Ishikawa (cell line): ENCODE measurements at regions not wholly inside any gene's neighbourhood (a gene's known extent, or its start where the extent isn't known, plus 50 kb on each side); places are given as distances from the start of the nearest gene placed in this dataset.

Experiments used
- CEBPB ChIP-seq: IDR thresholded peaks from 2 replicates; pipeline ENCODE4 v1.6.1; 2012
- CREB1 ChIP-seq: IDR thresholded peaks from 2 replicates; pipeline ENCODE4 v1.6.1; 2012; ENCODE audit warnings: low read depth
- EGR1 ChIP-seq: IDR thresholded peaks from 2 replicates; pipeline ENCODE4 v1.6.1; 2012
- EP300 ChIP-seq: IDR thresholded peaks from 2 replicates; pipeline ENCODE4 v1.6.1; 2012; ENCODE audit warnings: borderline replicate concordance
- FOXM1 ChIP-seq: IDR thresholded peaks from 2 replicates; pipeline ENCODE4 v1.6.1; 2012; ENCODE audit warnings: low read depth, borderline replicate concordance
- NFIC ChIP-seq: IDR thresholded peaks from 2 replicates; pipeline ENCODE4 v1.6.1; 2012
- RAD21 ChIP-seq: IDR thresholded peaks from 2 replicates; pipeline ENCODE4 v1.6.1; 2012; ENCODE audit warnings: low read depth
- TAF1 ChIP-seq: IDR thresholded peaks from 2 replicates; pipeline ENCODE4 v1.6.1; 2012; ENCODE audit warnings: low read depth, mild to moderate bottlenecking
- TCF12 ChIP-seq: IDR thresholded peaks from 2 replicates; pipeline ENCODE4 v1.6.1; 2012; ENCODE audit warnings: low read depth
- TEAD4 ChIP-seq: IDR thresholded peaks from 2 replicates; pipeline ENCODE4 v1.6.1; 2012
- YY1 ChIP-seq: IDR thresholded peaks from 2 replicates; pipeline ENCODE4 v1.6.1; 2012; ENCODE audit warnings: low read depth
- ZBTB7A ChIP-seq: IDR thresholded peaks from 2 replicates; pipeline ENCODE4 v1.6.1; 2012; ENCODE audit warnings: low read depth
- TF ChIP-seq, protein P1 (sequence below): IDR thresholded peaks from 2 replicates; pipeline ENCODE4 v1.6.1; 2012; ENCODE audit warnings: low read depth, mild to moderate bottlenecking
- TF ChIP-seq, protein P2 (sequence below): IDR thresholded peaks from 2 replicates; pipeline ENCODE4 v1.6.1; 2012
- TF ChIP-seq, protein P3 (sequence below): IDR thresholded peaks from 2 replicates; pipeline ENCODE4 v1.6.1; 2012

DNA sequence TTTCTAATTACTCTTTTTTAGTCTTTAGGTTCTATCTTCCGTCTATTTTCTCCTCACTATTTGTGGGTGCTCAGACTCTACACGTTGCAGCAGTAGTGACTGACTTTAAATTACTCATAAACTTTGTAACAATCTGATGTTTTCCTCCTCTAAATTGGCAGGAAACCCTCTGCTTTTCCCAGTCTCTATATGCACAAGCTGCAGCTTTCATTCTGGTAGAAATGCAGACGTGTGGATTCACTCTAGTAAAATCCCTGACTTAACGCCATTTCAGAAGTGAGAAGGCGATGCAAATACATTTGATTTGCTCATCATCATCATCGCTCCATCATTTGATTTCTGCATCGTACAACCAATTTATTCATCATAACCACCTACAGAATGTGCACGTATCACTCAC, 561.0 kb upstream of the ZFHX3 start:
- TF ChIP-seq TAF1 = no peak
- TF ChIP-seq, protein P1, sequence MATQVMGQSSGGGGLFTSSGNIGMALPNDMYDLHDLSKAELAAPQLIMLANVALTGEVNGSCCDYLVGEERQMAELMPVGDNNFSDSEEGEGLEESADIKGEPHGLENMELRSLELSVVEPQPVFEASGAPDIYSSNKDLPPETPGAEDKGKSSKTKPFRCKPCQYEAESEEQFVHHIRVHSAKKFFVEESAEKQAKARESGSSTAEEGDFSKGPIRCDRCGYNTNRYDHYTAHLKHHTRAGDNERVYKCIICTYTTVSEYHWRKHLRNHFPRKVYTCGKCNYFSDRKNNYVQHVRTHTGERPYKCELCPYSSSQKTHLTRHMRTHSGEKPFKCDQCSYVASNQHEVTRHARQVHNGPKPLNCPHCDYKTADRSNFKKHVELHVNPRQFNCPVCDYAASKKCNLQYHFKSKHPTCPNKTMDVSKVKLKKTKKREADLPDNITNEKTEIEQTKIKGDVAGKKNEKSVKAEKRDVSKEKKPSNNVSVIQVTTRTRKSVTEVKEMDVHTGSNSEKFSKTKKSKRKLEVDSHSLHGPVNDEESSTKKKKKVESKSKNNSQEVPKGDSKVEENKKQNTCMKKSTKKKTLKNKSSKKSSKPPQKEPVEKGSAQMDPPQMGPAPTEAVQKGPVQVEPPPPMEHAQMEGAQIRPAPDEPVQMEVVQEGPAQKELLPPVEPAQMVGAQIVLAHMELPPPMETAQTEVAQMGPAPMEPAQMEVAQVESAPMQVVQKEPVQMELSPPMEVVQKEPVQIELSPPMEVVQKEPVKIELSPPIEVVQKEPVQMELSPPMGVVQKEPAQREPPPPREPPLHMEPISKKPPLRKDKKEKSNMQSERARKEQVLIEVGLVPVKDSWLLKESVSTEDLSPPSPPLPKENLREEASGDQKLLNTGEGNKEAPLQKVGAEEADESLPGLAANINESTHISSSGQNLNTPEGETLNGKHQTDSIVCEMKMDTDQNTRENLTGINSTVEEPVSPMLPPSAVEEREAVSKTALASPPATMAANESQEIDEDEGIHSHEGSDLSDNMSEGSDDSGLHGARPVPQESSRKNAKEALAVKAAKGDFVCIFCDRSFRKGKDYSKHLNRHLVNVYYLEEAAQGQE = no peak
- no peak for TF ChIP-seq NFIC
- no peak for TF ChIP-seq YY1
- no peak for TF ChIP-seq EGR1
- no peak for TF ChIP-seq ZBTB7A
- TF ChIP-seq CEBPB = no peak
- no peak for TF ChIP-seq CREB1
- TF ChIP-seq, protein P2, sequence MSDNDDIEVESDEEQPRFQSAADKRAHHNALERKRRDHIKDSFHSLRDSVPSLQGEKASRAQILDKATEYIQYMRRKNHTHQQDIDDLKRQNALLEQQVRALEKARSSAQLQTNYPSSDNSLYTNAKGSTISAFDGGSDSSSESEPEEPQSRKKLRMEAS = no peak
- TF ChIP-seq FOXM1 = no peak
- no peak for TF ChIP-seq TCF12
- no peak for TF ChIP-seq TEAD4
- TF ChIP-seq, protein P3, sequence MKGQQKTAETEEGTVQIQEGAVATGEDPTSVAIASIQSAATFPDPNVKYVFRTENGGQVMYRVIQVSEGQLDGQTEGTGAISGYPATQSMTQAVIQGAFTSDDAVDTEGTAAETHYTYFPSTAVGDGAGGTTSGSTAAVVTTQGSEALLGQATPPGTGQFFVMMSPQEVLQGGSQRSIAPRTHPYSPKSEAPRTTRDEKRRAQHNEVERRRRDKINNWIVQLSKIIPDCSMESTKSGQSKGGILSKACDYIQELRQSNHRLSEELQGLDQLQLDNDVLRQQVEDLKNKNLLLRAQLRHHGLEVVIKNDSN = no peak
- no peak for TF ChIP-seq EP300
- no peak for TF ChIP-seq RAD21

DNA sequence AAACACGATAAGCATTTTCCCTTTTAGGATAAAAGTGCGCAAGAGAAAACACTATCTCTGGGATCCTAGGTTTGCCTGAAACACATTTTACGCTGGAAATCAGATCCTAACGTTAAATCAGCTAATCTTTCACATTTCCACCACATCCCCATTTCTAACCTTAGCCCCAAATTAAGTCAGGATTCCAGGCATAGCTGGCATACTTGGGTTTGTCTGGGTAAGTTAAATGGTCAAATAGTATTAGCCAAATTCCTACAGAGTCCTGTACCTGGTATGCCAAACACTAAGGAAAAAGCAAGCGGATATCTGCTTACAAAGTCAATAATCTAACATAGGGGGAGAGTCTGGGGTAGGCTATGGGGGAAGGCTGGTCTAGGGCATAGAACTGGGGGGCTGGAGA, 557.4 kb upstream of the ZFHX3 start:
- TF ChIP-seq YY1 (no peak), CREB1 (no peak), TEAD4 (no peak), CEBPB (no peak), EP300 (no peak)

DNA sequence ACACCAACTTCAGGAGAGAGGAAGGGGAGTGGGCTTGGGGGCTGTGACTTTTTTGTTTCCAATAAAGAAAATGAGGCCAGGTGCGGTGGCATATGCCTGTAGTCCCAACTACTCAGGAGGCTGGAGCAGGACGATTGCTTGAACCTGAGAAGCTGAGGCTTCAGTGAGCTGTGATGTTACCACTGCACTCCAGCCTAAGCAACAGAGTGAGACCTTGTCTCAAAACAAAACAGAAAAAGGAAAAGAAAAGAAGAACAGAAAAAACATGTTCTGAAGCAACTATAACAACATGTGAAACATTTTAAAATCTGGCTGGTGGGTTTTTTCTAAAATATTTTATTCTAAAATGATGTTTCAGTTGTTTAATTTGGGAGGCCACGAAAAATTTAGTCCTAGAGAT, 554.0 kb upstream of the ZFHX3 start:
- TF ChIP-seq, protein P3 = no peak
- TF ChIP-seq NFIC (no peak), YY1 (no peak), EGR1 (no peak), TAF1 (no peak), TEAD4 (no peak), RAD21 (no peak), EP300 (no peak), CEBPB (no peak), FOXM1 (no peak), CREB1 (no peak), ZBTB7A (no peak), TCF12 (no peak)
- TF ChIP-seq, protein P2 = no peak
- TF ChIP-seq, protein P1 = no peak

DNA sequence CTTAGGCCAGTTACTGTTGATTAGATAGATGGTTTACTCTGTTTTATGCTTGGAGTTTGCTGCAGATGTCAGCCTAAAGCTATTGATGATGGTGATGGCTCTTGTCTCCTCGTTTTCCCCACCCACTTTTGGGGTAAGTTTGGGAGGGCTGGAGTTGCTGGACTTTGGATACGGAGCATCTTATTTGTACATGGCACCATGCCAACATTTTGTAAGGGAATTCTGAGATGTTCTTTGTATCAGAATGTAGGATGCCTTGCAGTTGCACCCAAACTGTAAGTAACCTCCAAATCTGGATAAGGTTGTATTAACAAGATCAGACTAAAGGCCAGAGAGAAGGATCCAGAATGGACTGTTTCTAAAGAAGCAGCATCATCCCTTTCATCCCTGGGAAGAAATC, 551.9 kb upstream of the ZFHX3 start:
- no peak for TF ChIP-seq CEBPB
- no peak for TF ChIP-seq NFIC
- TF ChIP-seq ZBTB7A = no peak
- no peak for TF ChIP-seq TAF1

DNA sequence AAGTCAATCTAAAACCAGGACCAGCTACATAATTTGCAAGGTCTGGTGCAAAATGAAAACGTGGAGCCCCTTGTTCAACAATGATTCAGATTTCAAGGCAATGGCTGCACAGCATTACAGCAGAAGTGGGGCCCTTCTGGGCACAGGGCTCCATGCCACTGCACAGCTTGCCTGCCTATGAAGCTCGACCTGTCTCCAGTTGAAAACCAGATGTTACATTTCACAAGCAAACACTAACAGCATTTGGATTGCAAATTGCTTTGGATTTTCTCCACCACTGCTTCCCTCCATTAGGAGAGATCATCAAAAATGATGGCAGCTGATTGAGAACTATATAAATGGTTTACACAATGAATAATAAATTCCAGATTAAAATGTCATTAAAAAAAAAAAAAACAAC, 551.4 kb upstream of the ZFHX3 start:
- TF ChIP-seq, protein P1 = no peak
- TF ChIP-seq TEAD4 (no peak), TAF1 (no peak), YY1 (no peak), EGR1 (no peak), CEBPB (no peak), NFIC (no peak), EP300 (no peak), CREB1 (no peak), TCF12 (no peak), ZBTB7A (no peak), FOXM1 (no peak), RAD21 (no peak)
- TF ChIP-seq, protein P2 = no peak
- TF ChIP-seq, protein P3 = no peak
